SK-N-MC (cell line): ENCODE measurements at regions not wholly inside any gene's neighbourhood (a gene's known extent, or its start where the extent isn't known, plus 50 kb on each side); places are given as distances from the start of the nearest gene placed in this dataset.

ENCODE experiments used
- DNase-seq: peaks from one replicate; pipeline ENCODE4 v3.0.0-alpha.2; 2011; ENCODE audit warnings: low read depth, low spot score
- H3K27ac ChIP-seq: fragments of 200-600 bp; sonication (generic); 2 replicates; pipeline ENCODE4 v1.5.1; 2016; ENCODE audit warnings: mixed run types
- H3K36me3 ChIP-seq: fragments of 200-600 bp; sonication (generic); 2 replicates; pipeline ENCODE4 v1.6.1; 2017; ENCODE audit warnings: antibody characterized with exemption, low read length, mixed read lengths; ENCODE audit not compliant: insufficient read depth
- H3K4me3 ChIP-seq: fragments of 200-600 bp; sonication (generic); 2 replicates; pipeline ENCODE4 v1.5.1; 2016
- H3K9ac ChIP-seq: fragments of 200-600 bp; sonication (generic); 2 replicates; pipeline ENCODE4 v1.8.0; 2017; ENCODE audit warnings: mixed run types, mixed read lengths; ENCODE audit not compliant: insufficient read length
- H3K9me3 ChIP-seq: fragments of 200-600 bp; sonication (generic); 2 replicates; pipeline ENCODE4 v1.6.1; 2017; ENCODE audit warnings: low read depth, mild to moderate bottlenecking, antibody characterized with exemption, low read length, moderate library complexity, mixed read lengths
- EZH2 ChIP-seq: fragments of 200-600 bp; sonication (generic); IDR thresholded peaks from one replicate; pipeline ENCODE4 v1.6.1; 2017; ENCODE audit warnings: antibody characterized with exemption
- FOXP2 ChIP-seq: optimal IDR thresholded peaks from 2 replicates; pipeline ENCODE3; 2011; ENCODE audit warnings: mild to moderate bottlenecking, moderate library complexity; ENCODE audit not compliant: insufficient read depth; ENCODE audit errors: extremely low read length, control extremely low read depth
- POLR2AphosphoS5 ChIP-seq: IDR thresholded peaks from 2 replicates; pipeline ENCODE4 v1.6.1; 2012; ENCODE audit warnings: mild to moderate bottlenecking, low read depth, low read length, borderline replicate concordance

GRCh38 chr14:53448682-53449081 lies 295.6 kb upstream of the DDHD1 start:
- Histone ChIP-seq H3K4me3 (no peak overlapping the region), H3K9ac (no peak overlapping the region), H3K9me3 (no peaks in the 10 kb centered on the region), H3K36me3 (no peaks in the 10 kb centered on the region), H3K27ac (no peak overlapping the region)
- TF ChIP-seq FOXP2 (no peak), EZH2 (no peak), POLR2AphosphoS5 (no peak)
- DNase-seq: no peak

DNA sequence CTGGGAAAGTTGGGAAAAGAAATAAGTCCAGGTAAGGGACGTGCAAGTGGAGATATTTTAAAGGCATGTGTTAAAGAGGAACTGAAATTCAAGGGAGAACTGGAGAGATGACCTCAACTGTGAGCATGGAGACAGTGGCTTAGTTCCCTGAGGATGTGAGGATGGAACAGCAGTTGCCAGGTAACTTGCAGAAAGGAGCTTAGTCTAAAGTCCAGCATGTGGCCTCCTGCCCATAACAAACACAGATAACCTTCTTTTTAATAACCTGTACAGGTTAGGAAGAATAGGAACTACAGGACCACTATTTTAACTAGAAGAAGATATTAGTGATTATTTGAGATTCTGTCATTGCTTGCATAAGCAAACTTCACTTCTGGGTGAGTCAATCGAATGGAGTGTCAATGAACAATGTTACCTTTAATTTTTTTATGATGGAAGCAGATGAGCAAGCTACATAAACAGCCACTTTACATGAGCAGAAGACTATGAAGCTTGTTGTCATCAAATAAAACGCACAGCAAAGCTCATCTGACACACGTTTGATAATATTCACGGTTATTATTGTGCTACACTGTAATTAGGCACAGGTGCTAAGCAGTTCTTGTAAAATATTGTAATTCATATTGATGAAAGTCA lies 291.7 kb upstream of the DDHD1 start:
- Histone ChIP-seq H3K9ac (no peak overlapping the region), H3K27ac (no peak overlapping the region), H3K4me3 (no peak overlapping the region), H3K36me3 (no peaks in the 10 kb centered on the region), H3K9me3 (no peaks in the 10 kb centered on the region)
- no peak for TF ChIP-seq FOXP2
- no peak for TF ChIP-seq POLR2AphosphoS5
- TF ChIP-seq EZH2: no peak
- no peak for DNase-seq

DNA sequence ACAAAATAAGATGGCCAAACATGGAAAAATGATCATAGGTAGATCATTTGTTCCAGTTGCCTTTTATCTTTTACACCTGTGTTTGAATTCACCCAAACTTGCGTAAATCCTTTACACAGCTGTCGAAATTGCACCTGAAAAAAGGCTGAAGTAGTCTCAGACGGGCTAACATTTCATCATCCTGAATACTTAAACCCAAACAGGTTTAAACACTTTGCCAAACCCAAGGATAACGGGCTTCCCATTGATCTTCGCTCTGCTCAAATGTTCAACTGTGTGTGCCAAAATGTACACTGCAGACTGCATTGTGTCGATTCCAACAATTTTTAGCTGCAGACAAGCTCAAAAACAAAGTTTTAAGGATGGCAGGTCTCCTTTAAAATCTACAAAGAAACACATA lies 288.7 kb upstream of the DDHD1 start:
- no peak for TF ChIP-seq EZH2
- no peak for TF ChIP-seq POLR2AphosphoS5
- no peak for TF ChIP-seq FOXP2
- Histone ChIP-seq H3K9me3 (no peaks in the 10 kb centered on the region), H3K9ac (no peak overlapping the region), H3K4me3 (no peak overlapping the region), H3K36me3 (no peaks in the 10 kb centered on the region), H3K27ac (no peak overlapping the region)
- DNase-seq: no peak

- H3K9ac ChIP-seq: no peak overlapping the region
- H3K9me3 ChIP-seq: no peaks in the 10 kb centered on the region
- H3K36me3 ChIP-seq: no peaks in the 10 kb centered on the region
- H3K4me3 ChIP-seq: no peak overlapping the region
- H3K27ac ChIP-seq: no peak overlapping the region
- TF ChIP-seq POLR2AphosphoS5 (no peak), EZH2 (no peak), FOXP2 (no peak)
- DNase-seq: no peak
These were observed 284.7 kb upstream of the DDHD1 start for GRCh38 chr14:53437858-53438257.

DNA sequence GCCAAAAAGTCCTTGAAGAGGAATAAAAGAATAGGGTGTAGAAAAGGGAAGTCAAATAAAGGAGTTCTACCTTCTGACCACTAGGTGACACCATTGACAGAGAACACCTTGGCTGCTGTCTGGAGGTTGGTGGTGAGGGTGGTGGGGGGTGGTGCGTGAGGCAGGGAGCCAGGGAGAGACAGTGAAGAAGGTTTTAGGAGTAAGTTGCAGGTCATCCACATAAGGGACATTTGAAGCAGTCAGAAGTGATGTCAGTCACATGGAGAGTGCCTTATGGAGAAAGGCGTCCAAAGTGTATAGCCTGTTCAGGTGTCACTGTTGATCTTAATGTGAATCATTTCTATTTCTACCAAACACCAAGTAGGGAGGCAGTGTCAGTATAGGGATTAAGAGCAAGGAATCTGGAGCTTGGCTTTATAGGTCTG lies 279.3 kb upstream of the DDHD1 start:
- H3K9me3 ChIP-seq: no peaks in the 10 kb centered on the region
- H3K4me3 ChIP-seq: no peak overlapping the region
- H3K27ac ChIP-seq: no peak overlapping the region
- no peaks in the 10 kb centered on the region for H3K36me3 ChIP-seq
- no peak for TF ChIP-seq FOXP2
- TF ChIP-seq EZH2: no peak
- no peak for TF ChIP-seq POLR2AphosphoS5
- H3K9ac ChIP-seq: no peak overlapping the region
- no peak for DNase-seq

DNA sequence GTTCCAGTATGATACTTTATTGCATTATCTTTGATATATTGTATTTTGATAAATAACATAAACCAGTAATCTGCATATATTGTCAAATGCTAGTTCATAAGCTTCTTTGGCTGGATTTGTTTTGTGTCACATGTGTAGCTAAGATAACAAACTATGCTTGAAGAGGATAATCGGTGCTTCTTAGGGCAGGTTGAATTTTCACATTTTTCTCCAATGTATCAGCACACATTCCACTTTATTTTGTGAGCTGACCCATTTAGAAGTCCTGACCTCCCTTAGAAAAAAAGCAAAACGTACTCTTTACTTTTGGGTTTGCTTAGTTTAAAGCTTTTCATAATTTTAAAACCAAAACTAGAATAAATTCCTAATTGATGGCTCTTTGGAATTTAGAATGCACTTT lies 277.7 kb upstream of the DDHD1 start:
- H3K4me3 ChIP-seq: no peak overlapping the region
- no peak overlapping the region for H3K9ac ChIP-seq

GRCh38 chr14:53412819-53413675 lies 259.9 kb upstream of the DDHD1 start:
- no peak overlapping the region for H3K9ac ChIP-seq
- DNase-seq: no peak
- H3K9me3 ChIP-seq: no peaks in the 10 kb centered on the region
- H3K36me3 ChIP-seq: no peaks in the 10 kb centered on the region
- TF ChIP-seq EZH2: no peak
- no peak for TF ChIP-seq POLR2AphosphoS5
- TF ChIP-seq FOXP2: no peak
- H3K27ac ChIP-seq: no peak overlapping the region
- H3K4me3 ChIP-seq: no peak overlapping the region

More for the DNA sequence above, 277.7 kb upstream of the DDHD1 start:
- H3K9me3 ChIP-seq: no peaks in the 10 kb centered on the region
- H3K27ac ChIP-seq: no peak overlapping the region
- TF ChIP-seq FOXP2 (no peak), EZH2 (no peak), POLR2AphosphoS5 (no peak)
- no peak for DNase-seq
- H3K36me3 ChIP-seq: no peaks in the 10 kb centered on the region

- Histone ChIP-seq H3K9ac (no peak overlapping the region), H3K36me3 (no peaks in the 10 kb centered on the region)
- no peak for DNase-seq
These were observed 258.0 kb upstream of the DDHD1 start for GRCh38 chr14:53411125-53411524.

GRCh38 chr14:53409969-53410368 lies 256.8 kb upstream of the DDHD1 start:
- TF ChIP-seq FOXP2: no peak
- TF ChIP-seq POLR2AphosphoS5: no peak
- no peak for TF ChIP-seq EZH2
- Histone ChIP-seq H3K4me3 (no peak overlapping the region), H3K36me3 (no peaks in the 10 kb centered on the region), H3K9ac (no peak overlapping the region), H3K9me3 (no peaks in the 10 kb centered on the region), H3K27ac (no peak overlapping the region)
- DNase-seq: no peak

More at GRCh38 chr14:53411125-53411524, 258.0 kb upstream of the DDHD1 start:
- H3K9me3 ChIP-seq: no peaks in the 10 kb centered on the region
- TF ChIP-seq FOXP2 (no peak), EZH2 (no peak), POLR2AphosphoS5 (no peak)
- H3K27ac ChIP-seq: no peak overlapping the region
- H3K4me3 ChIP-seq: no peak overlapping the region
